CD4-positive, alpha-beta T cell treated with Interferon alpha-2 for 1 hour (primary cell): ENCODE measurements at regions not wholly inside any gene's neighbourhood (a gene's known extent, or its start where the extent isn't known, plus 50 kb on each side); places are given as distances from the start of the nearest gene placed in this dataset.

ENCODE experiments used
- DNase-seq, 2 donors: peaks; one replicate each; pipeline ENCODE4 v3.0.0-alpha.2; 2020 to 2022

DNA sequence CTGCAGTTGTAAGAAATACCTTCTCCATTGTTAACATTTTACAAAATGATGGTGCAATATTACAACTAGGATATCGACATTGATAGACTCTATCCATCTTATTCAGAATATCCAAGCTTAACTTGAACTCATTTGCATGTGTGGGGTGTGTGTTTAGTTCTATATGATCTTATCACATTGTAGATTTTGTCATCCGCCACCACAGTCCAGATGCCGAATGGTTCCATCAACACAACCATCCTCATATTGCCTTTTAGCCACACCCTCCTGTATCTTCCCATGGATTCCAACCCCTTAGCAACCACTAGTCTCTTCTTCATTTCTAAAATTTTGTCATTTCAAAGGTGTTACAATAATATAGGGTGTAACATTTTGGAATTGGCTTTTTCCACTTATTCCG is 452.9 kb upstream of the AKR1E2 start:
- no peak for DNase-seq

DNA sequence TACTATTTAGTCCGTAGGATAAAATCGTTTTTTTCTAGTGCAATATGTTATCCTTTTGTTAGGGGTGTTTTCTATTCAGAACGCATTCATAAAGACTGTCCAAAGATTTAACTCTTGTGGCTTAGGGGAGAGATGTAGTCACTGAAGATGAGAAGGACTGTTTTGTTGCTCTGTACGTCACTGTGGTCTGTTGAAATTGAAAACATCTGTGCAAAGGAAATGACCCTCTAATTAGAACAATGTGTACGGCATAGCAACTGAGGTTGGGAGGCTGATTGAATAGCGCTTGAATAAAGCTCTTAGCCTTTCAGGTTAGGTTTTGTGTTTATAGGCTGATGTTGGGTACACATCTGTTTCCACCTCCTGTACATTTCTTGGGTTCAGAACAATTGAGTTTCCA is 453.4 kb upstream of the AKR1E2 start:
- no peak for DNase-seq

DNA sequence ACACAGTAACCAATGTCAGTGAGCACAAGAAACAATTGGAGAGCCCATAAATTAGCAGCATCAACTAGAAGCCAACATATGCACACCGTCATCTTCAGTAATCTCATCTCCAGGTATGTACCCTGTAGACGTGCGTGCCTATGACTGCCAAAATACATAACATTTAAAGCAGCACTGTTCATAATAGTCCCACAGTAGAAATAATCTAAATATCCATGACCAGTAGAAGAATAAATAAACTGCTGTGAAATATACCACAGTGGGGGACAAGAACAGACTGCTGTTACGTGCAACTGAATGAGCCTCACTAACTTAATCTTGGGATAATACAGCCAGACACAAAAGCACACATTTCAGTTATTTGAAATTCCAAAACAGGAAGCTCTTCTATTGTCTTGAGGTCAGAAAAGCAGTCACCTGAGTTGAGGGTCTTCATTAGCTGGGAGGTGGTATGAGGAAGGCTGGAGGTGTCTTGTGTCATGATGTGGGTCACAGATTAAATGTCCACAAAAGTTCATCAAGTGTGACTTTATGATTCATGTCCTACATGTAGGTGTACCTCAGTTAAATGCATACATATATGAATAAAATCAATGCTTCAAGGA is 454.2 kb upstream of the AKR1E2 start:
- no peak for DNase-seq

DNA sequence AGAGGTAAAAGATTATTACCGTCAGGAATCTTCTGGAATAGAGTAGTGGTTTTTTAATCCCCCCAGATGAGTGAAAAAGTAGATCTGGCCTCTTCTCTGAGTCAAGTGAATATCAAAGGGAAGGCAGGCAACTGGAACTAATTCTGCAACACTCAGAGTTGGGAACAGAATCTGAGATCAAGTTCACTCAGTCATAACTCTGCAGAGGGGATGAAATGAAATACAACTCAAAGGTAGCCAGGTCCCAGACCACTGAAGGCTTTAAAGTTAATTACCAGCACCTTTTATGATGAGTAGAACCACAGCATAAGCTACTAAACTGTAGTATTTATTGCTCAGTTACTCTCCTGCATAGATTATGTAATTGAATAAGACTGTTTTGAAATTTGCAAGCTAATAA is 455.6 kb upstream of the AKR1E2 start:
- DNase-seq = no peak

DNA sequence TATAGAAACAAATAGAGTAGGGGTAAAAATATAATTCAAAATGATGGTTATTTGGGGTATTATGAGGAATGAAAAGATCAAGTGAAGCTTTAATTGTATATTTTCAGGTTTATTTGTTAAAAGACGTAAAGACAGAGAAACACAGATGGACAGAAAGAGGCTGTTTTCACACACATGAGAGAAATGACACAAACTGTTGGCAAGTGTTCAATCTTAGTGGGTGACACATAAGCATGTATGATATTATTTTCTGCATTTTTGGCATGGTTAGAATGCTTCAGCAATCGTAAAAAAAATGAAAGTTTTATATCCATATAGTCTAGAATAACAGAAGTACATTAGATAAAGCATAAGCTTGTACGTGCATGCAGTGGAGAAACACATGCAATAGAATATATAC is 464.4 kb upstream of the AKR1E2 start:
- DNase-seq = no peak

DNA sequence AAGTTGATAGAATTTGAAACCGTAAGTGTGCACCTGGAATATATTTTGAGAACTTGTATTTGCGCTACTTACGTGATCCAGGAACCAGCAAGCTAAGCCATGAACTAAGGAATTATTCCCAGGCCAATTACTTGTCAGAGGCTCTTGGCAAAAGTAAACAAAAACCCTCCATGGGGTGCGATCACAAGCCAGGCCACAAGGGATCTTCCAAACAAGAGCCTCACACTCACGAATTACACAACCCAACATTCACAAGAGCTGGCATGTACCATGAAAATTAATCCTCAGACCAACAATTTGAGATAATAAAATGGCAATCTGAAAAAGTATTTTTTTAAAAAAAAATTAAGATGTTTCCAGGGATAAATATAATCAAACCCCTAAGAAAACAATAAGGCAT is 467.0 kb upstream of the AKR1E2 start:
- no peak for DNase-seq

DNA sequence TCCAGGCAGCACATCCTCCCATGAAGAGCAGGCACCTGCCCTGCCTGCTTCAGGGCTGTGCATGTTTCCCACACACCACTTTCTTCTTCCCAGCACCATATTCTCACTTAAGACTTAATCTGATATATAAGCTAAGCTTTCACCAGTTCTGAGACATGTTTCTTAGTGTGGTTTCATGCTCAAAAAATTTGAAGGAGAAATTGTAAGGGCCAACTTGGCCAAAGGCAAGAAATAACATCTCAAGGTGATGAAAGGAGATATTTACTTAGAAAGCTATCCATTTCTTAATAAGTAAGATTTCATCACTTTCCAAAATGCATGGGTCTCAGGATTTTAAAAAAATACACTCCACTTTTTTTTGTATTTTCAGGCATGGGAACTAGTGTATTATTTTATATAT is 468.1 kb upstream of the AKR1E2 start:
- DNase-seq = no peak

DNA sequence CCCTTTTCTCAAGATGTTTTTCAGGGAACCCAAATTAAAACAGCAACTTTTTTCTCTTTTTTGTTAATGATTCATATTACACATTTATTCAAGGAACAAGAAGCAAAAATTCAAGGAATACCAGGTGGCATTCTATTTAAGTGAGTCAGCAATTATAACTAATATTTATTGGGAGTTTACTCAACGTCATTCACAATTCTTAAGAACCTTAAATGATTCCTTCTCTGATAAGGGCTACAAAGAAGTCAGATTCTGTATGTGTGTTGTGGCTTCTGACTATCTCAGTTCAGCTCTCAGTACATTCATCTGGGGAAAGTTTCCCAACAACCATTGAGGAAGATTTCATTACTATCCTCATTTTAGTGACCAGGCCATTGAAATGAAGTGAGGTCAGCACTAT is 470.7 kb upstream of the AKR1E2 start:
- DNase-seq = no peak

DNA sequence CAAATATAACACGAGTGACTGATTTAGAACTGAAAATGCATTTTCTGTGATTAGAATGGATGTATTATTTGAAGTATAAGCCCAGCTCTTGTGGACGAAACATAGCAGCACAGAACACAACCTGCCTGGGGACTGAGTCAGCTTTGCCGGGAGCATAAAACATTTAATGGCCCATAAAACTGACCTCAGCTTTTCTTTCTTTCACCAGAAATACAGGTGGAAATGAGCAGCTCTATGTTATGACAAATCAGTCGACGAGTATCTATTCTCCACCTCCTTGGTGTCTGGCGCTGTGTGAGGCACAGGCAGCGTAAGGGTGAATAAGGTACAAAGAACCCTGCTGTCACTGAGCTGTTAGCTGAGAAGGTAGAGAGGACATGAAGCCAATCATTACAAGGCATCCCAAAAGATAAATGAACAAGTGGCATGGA is 471.6 kb upstream of the AKR1E2 start:
- DNase-seq = no peak

DNA sequence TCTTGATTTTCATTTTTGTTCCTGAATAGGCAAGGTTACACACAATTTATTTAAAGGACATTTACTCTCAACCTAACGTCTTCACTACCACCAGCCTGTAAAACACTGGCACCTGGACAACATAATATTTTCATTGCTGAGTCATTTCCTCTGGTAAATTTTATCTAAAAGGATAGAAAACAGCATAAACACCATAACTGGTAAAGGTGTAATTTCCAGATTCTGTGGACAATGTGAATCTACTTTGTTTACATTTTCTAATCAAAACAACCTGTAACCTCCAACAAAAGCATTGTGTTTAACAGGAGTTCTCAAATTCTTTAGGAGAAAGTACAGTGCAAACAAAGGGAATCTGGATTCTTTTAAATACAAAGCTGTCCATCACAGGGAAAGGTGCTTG is 472.0 kb upstream of the AKR1E2 start:
- DNase-seq = peak in 1 of 2 donors; percentile 4

DNA sequence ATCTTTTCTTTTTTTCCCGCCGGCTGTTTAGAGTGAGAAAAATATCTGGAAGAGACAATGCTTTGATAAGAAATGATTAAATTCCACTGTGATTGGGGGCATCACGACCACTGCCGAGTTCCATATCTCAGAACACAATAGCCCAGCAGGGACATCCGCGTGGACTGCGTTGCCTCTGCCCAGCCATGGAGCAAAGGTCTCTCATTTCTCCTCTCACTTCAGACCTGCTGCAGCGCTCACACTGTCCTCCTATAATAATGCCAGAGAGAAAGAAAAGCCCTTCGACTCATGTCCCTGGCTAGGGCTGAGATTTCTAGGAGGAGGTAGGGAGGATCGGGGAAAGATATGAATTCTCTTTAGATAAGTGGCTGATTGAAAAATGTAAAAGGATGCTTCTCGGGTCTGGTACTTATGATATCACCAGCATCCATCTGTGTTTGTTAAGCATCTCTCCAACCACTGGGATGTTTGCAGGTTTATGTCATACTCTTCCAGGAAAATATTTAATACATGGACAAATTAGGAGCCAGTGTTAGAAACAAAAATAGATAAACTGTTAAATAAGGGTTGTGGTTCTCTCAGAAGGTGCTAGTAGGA is 472.9 kb upstream of the AKR1E2 start:
- DNase-seq = no peak

DNA sequence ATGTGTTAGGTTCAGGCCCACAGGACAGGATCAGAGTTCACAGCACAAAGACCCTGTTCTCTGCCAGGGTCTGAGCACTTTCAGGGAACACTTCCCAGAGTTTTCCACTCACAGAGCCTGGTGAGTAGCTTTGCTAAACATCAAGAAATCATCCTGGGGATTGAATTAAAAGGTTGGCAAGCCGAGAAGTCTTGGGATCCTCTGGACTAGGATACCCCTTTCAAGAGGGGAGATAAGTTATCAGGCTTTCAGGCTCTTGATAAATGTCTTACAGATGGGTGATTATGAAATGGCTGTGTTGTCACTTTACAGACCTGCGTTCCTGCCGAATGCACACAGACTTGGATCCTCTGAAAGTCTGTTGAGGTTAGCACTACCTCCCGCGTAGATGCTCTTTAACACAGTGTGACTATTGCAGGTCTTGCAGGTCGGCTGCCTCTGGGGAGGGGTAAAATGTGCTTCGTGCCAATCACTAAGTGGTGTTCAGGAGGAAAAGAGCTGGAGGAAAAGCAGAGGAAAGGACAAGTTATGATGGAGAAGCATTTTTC is 473.5 kb upstream of the AKR1E2 start:
- no peak for DNase-seq

DNA sequence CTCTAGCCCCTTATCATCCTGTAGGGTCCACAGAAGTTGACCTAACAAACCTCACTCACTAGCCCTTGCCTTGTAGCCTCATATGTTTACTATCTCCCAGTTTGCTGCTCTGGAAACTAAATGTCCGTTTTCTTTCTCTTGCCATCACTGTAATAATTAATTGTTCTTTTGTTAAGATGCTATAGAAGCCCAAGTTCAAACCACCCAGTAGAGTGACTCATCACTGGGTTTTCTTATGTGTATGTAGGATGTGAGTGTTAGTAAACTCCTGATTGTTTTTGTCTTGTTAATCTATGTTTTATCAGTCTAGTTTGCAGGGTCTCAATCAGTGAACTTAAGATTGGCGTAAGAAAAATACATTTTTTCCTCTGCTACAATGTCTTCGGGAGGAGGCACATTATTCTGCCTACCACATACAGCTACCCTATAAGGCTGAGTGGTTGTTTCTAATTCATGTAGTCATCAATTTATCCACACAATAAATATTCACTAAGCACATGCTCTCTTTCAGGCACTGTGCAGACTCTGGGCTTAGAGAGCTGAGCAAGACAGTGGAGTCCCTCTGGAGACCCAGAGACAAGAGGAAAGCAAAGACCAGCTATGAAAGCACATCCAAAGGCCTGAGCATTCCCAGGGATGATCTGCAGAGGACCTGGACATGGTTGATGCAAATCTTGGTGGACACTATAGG is 474.1 kb upstream of the AKR1E2 start:
- no peak for DNase-seq

DNA sequence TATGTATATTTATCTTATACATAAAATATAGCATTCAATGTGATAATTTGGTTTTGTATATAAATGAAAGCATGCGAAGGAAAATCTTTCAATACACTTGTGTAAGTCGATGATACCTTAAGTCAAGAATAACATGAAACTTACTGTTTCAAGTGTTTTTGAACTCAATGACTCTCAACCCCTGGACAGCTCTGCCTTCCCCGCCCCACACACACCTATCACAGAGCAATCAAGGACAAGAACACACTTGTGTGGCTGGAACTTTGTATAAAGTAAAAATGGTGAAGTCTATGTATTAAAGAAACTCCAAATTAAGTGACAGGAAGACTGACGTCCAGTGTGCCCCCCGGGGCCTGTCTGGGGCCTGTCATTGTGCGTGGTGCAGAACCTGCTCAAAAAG is 478.6 kb upstream of the AKR1E2 start:
- no peak for DNase-seq

DNA sequence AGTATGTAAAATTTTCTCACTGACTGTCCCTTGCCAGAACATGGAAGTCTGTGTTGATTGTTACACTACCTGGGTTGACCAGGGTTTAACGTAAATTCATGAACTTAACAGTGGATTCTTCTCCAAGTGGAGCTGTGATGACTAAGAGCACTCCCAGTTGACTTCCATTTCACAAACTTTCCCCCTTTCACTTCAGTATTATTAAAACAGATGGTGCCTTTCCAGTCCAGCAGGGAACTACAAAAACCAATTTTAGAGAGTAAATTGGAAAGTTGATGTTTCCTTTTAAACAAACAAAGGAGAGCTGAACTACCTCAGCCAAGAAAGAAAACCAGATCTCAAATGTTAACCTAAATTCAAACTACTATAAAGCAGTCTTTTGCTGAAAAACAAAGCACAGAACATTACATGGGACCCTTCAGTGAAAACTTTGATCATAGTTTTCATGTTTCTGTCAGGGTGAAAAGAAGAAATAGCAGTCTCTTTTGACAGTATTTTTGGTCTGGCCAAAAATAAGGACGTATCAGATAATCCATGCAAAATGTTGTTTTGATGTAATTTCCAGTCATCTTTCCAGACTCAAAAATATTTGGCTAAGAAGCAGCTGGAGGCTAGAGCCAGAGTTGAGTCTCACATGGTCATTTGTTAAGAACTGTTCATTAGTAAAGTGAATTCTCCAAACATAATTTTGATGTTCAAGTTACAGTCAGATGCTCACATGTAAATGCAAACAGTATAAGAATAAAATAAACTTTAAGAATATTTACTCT is 479.9 kb upstream of the AKR1E2 start:
- no peak for DNase-seq

DNA sequence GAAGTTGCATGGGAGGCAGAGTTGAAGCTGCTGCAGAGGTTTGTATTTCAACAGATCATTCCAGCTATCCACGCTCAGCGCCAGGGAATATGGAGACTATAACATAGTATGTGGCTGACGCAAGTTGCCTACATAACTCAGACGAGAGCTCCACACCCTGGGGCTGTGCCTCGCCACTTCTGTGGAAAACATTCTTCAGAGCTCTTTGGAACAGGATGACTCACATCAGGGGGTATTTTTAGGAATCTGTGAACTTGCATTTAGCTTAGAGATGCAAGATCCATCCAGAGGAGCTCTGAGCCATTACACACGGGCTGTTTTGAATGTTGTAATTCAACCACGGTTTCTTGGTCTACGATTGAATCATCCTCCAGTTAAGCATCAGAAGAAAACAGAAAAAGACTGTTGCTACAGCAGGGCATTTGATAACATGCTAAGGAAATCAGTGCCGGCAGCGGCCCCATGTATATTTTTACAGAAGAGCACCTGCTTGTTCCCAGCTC is 481.5 kb upstream of the AKR1E2 start:
- DNase-seq = no peak

DNA sequence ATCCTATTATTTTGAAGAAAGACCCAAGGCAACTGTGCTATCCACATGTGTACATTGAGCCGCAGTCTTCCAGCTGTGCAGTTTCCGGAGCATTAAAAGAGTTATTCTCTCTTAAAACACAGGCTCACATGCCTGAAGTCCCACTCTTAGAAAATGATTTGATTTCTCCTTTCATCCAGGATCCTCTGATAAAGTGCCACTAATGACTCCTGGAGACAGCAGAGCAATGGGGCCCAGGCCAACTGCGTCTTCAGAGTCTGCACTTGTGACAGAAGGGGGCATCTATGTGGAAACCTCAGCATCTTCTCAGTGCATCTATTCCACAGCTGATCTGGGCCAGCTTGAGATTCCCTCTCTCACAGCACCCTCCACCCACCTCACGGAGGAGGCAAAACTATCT is 482.1 kb upstream of the AKR1E2 start:
- no peak for DNase-seq

DNA sequence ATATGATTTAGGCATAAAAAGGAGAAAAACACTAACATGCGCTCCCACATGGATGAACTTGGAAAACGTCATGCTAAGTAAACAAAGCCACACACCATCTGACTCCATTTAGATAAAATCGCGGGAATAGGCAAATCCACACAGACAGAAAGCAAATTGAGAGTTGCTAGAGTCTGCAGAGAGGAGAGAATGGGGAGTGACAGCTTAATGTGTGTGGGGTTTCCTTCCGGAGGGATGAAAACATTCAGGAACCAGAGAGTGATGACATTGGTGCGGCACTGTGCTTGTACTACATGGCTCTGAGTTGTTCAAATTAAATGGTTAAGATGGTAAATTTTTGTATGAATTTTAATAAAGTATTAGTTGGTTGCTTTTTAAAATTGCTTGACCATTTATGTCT is 482.9 kb upstream of the AKR1E2 start:
- no peak for DNase-seq

DNA sequence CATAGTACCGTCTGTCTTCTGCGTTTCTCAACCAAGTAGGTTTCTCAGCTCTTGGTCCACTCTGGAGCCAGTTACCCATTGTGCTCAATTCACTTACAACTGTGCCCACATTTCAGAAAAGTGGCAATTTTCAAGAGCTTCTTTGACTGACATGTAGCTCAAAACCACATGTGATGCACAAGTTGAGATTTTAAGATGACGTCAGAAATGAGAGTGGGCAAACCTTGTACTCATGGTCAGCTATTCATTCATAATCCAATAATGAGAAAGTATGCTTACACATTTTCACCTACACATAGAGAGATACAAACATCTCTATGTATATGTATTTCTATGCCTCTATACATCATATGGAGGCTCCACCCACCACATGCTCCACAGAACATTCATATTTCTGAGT is 487.2 kb upstream of the AKR1E2 start:
- no peak for DNase-seq

DNA sequence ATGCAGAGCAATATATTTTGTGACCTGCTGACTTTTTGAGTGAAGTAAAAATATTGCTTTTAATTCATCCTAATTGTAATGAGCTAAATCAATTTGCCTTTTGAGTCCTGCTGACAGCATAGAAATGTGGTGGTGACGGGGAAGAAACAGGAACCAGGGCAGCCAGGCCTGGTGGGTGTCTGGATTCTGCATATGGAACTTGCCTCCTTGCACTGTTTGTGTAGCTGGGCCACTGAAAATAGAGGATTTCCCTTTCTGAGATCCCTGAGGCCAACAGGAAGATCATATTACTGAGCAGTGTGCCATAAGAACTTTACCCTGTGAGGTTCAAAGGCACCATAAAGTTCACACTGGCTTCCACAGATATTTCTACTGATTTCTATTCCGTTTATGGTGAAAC is 488.4 kb upstream of the AKR1E2 start:
- DNase-seq = no peak

DNA sequence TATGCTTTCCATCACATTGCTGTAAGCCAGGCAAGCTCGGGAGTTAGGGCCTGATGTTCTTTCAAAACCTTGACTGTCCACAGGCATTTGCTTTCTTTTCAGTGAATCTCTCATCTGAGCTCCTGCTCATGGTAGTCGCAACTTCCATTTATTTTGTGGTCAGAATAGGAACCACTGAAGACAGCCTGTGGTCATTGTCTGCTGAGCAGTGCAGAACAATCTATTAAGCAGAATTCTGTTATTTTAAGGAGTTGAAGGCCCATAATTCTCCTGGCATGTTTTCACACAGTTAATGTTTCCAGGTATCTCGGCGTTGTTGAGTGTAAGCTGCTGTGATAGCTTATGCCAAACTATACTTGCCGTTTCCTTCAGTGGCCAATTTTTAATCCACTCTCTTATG is 491.1 kb upstream of the AKR1E2 start:
- no peak for DNase-seq

DNA sequence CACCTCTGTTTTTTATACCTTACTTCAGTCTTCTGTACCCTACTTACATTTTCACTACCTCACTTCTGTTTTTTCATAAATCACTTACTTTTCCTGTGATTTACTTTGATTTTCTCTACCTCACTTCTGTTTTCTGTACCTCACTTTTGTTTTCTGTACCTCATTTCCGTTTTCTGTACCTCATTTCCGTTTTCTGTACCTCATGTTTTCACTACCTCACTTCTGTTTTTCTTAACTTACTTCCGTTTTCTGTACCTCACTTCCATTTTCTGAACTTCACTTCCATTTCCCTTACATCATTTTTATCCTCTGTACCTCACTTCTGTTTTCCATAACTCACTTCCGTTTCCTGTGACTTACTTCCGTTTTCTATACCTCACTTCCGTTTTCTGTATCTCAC is 492.0 kb upstream of the AKR1E2 start:
- DNase-seq = no peak

DNA sequence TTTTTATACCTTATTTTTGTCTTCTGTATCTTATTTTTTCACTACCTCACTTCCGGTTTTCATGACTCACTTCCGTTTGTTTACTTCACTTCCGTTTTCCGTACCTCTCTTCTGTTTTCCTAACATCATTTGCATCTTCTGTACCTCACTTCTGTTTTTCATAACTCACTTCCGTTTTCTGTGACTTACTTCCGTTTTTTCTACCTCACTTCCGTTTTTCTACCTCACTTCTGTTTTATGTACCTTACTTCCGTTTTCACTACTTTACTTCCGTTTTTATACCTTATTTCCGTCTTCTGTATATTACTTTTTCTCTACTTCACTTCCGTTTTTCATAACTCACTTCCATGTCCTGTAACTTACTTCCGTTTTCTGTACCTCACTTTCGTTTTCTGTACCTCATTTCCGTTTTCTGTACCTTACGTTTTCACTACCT is 492.5 kb upstream of the AKR1E2 start:
- DNase-seq = peak in 1 of 2 donors; percentile 28
